A673 (cell line): ENCODE measurements at regions not wholly inside any gene's neighbourhood (a gene's known extent, or its start where the extent isn't known, plus 50 kb on each side); places are given as distances from the start of the nearest gene placed in this dataset.

Experiments
- EZH2 ChIP-seq: fragments of 200-600 bp; sonication (generic); IDR thresholded peaks from 2 replicates; pipeline ENCODE4 v1.6.1; 2017; ENCODE audit warnings: borderline replicate concordance, low read depth, mild to moderate bottlenecking, mixed read lengths, antibody characterized with exemption, low read length; ENCODE audit not compliant: poor library complexity, severe bottlenecking
- TF ChIP-seq, protein P1 (sequence below): fragments of 300-800, 200-600 bp; sonication (generic); conservative IDR thresholded peaks from 2 replicates; pipeline ENCODE4 v1.5.1; 2017; ENCODE audit warnings: low read depth, mild to moderate bottlenecking, antibody characterized with exemption, low read length, moderate library complexity, mixed read lengths

DNA sequence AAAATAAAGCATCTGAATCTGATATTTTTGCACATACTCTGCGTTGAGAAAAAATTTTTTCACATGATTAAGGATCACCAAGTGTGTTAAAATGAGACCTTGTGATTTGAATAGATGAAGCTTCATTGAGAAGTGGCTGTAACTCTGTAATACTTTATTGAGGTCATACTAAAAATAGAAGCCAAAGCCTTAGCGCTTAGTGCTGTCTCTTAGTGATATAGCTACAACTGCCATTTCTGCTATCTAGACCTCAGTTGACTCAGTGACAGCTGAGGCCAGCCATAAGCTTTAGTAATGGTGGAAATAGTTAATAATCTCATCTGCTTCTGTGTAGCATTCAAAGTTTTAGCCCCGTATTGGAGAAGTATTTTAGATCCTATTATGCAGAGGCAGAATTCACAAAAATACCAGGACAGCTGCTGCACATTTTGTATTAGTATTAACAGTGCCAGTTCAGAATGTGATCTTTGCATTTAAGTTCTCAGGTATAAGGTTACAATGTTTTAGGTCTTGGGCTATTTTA, 107.4 kb upstream of the SGCD start:
- no peak for TF ChIP-seq EZH2
- TF ChIP-seq, protein P1, sequence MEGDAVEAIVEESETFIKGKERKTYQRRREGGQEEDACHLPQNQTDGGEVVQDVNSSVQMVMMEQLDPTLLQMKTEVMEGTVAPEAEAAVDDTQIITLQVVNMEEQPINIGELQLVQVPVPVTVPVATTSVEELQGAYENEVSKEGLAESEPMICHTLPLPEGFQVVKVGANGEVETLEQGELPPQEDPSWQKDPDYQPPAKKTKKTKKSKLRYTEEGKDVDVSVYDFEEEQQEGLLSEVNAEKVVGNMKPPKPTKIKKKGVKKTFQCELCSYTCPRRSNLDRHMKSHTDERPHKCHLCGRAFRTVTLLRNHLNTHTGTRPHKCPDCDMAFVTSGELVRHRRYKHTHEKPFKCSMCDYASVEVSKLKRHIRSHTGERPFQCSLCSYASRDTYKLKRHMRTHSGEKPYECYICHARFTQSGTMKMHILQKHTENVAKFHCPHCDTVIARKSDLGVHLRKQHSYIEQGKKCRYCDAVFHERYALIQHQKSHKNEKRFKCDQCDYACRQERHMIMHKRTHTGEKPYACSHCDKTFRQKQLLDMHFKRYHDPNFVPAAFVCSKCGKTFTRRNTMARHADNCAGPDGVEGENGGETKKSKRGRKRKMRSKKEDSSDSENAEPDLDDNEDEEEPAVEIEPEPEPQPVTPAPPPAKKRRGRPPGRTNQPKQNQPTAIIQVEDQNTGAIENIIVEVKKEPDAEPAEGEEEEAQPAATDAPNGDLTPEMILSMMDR = no peak
